Breast epithelium (tissue), 4 donors: ENCODE measurements at regions not wholly inside any gene's neighbourhood (a gene's known extent, or its start where the extent isn't known, plus 50 kb on each side); places are given as distances from the start of the nearest gene placed in this dataset.

Experiments
- DNase-seq, 2 donors: peaks; one replicate each; pipeline ENCODE4 v3.0.0-alpha.2; 2019; ENCODE audit warnings: low spot score in 2 of 2
- H3K27ac ChIP-seq, 2 donors: fragments of 200-600 bp; sonication (generic) in 1 of 2; one replicate each; pipeline ENCODE4 v1.5.1; 2016 to 2019; ENCODE audit warnings: mild to moderate bottlenecking in 1 of 2
- H3K27me3 ChIP-seq, 2 donors: fragments of 200-600 bp; sonication (generic) in 1 of 2; one replicate each; pipeline versions ENCODE4 v1.5.1 to v1.6.0; 2017 to 2019; ENCODE audit warnings: control low read depth in 1 of 2, mild to moderate bottlenecking in 1 of 2
- H3K36me3 ChIP-seq: fragments of 200-600 bp; one replicate; pipeline ENCODE4 v1.5.1; 2019
- H3K4me1 ChIP-seq, 2 donors: fragments of 200-600 bp; sonication (generic); one replicate each; pipeline ENCODE4 v1.5.1; 2016 to 2019; ENCODE audit warnings: control low read depth in 1 of 2
- H3K4me3 ChIP-seq, 3 donors: fragments of 200-600 bp; sonication (generic); 1 replicate in 2 of 3; 2 replicates in 1 of 3; pipeline ENCODE4 v1.5.1; 2016 to 2019; ENCODE audit warnings: mild to moderate bottlenecking in 3 of 3, moderate library complexity in 2 of 3
- H3K9me3 ChIP-seq, 2 donors: fragments of 200-600 bp; sonication (generic) in 1 of 2; one replicate each; pipeline ENCODE4 v1.5.1; 2016 to 2019; ENCODE audit warnings: control low read depth in 1 of 2
- POLR2A ChIP-seq: fragments of 450-650 bp; IDR thresholded peaks from one replicate; pipeline ENCODE4 v1.6.1; 2016; ENCODE audit warnings: antibody characterized with exemption, mild to moderate bottlenecking, moderate library complexity
- POLR2AphosphoS5 ChIP-seq, 3 donors: sonication (generic); formaldehyde crosslinking; IDR thresholded peaks; one replicate each; pipeline ENCODE4 v1.6.1; 2017; ENCODE audit warnings: antibody characterized with exemption in 3 of 3
- intact Hi-C: fragments of 100-400 bp; cut with DNase I; formaldehyde crosslinking; loops from one replicate; pipeline ENCODE4 v1.15.1; 2023; ENCODE audit warnings: low total_unique reads
- TF ChIP-seq, protein P1 (sequence below), 3 donors: fragments of 450-650 bp; IDR thresholded peaks; one replicate each; pipeline ENCODE4 v1.5.1; 2016 to 2017; ENCODE audit warnings: antibody characterized with exemption in 3 of 3, mild to moderate bottlenecking in 3 of 3, moderate library complexity in 3 of 3

DNA sequence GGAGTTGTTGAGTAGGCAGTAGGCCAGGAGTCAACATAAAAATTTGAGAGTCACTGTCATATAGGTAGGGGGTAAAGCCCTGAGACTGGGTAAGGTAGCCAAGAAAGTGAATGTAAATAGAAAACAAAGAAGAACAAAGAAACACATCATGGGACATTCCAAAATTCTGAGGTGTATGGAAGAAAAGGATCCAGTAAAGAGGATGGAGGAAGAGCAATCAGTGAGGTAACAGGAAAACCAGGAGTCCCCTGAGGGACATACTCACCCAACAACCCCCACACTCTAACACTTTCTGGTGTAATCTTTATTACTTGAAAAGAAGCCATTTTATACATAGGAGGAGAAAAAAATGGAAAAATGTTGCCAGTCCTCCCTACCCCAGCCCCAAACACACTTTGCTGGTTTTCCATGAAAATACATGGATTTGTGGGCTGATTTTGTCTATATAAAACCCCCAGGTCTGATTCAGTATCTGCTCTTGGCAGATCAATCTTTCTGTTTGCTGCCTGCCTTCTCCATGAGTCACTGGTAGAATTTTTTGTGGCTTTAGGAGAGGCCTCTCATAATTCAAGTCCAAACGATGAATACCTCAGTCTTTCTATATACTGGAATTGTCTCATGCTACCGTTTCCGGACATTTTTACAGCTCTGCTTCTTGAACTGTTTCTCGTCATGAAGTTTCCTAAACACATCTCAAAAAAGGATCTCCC, 271.4 kb upstream of the MAN1A1 start:
- Histone ChIP-seq H3K36me3 (no peaks in the 10 kb centered on the region), H3K27ac (no peak overlapping the region)
- TF ChIP-seq POLR2A (no peak), POLR2AphosphoS5 (IDR thresholded peaks at IDR 0.05) (no peak)
- TF ChIP-seq, protein P1, sequence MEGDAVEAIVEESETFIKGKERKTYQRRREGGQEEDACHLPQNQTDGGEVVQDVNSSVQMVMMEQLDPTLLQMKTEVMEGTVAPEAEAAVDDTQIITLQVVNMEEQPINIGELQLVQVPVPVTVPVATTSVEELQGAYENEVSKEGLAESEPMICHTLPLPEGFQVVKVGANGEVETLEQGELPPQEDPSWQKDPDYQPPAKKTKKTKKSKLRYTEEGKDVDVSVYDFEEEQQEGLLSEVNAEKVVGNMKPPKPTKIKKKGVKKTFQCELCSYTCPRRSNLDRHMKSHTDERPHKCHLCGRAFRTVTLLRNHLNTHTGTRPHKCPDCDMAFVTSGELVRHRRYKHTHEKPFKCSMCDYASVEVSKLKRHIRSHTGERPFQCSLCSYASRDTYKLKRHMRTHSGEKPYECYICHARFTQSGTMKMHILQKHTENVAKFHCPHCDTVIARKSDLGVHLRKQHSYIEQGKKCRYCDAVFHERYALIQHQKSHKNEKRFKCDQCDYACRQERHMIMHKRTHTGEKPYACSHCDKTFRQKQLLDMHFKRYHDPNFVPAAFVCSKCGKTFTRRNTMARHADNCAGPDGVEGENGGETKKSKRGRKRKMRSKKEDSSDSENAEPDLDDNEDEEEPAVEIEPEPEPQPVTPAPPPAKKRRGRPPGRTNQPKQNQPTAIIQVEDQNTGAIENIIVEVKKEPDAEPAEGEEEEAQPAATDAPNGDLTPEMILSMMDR (IDR thresholded peaks at IDR 0.05), result no peak

DNA sequence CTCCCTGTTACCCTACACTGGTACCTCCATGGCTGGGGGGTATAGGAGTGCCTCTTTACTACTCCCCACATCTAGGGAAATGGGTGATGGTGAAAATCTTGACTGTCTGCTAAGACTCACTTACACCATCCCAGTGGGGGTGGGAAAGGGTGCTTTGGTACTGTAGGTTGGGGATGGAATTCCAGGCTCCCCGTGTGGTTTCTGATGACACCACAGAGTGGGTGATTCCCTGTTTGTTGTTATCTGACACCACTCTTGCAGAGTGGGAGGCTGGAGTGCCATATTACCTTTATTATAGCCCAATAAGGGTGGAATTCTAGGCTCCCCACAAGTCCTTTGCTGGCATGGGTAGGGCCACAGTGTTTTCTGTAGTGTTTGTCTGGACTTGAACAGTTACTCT, 264.6 kb upstream of the MAN1A1 start:
- Histone ChIP-seq H3K27me3 (no peaks in the 10 kb centered on the region), H3K4me1 (no peaks in the 10 kb centered on the region), H3K27ac (no peak overlapping the region), H3K9me3 (no peaks in the 10 kb centered on the region), H3K36me3 (no peaks in the 10 kb centered on the region), H3K4me3 (no peak overlapping the region)
- intact Hi-C loops, result loop anchor here (10.0 kb wide), 1 partner anchor 469 kb away; no protein-coding TSS in a partner anchor
- no peak for TF ChIP-seq POLR2AphosphoS5 (IDR thresholded peaks at IDR 0.05)
- no peak for DNase-seq

More for the DNA sequence above, 271.4 kb upstream of the MAN1A1 start:
- H3K4me1 ChIP-seq, result no peaks in the 10 kb centered on the region
- no peak overlapping the region for H3K4me3 ChIP-seq
- H3K27me3 ChIP-seq, result no peaks in the 10 kb centered on the region
- H3K9me3 ChIP-seq, result no peaks in the 10 kb centered on the region
- DNase-seq, result no peak
- intact Hi-C loops, result no loop called here

DNA sequence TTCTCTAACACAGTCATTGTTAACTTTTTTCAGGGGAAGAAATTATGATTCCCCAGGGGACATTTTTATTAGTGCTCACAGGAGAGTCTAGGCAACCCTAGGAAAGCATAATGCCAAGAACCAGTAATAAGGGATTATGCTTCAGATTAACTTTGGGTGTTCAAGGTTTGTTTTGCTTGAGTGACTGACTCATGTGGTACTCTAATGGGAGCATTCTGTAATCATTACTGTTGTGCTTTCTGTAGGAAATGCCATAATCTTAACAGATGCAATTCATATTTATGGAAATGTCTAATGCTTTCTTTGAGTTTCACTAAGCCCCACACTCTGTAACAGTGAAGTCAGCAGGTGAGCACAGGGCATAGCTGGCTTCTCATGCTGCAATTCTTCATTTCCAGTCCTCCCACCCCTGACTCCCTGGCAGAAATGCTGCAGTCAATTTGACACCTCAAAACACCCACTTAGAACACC, 263.4 kb upstream of the MAN1A1 start:
- H3K9me3 ChIP-seq, result no peaks in the 10 kb centered on the region
- no peak for TF ChIP-seq POLR2AphosphoS5 (IDR thresholded peaks at IDR 0.05)
- no peak for TF ChIP-seq POLR2A
- TF ChIP-seq, protein P1 (IDR thresholded peaks at IDR 0.05), result no peak
- H3K27me3 ChIP-seq, result no peaks in the 10 kb centered on the region
- H3K36me3 ChIP-seq, result no peaks in the 10 kb centered on the region
- H3K27ac ChIP-seq, result no peak overlapping the region
- no peak overlapping the region for H3K4me3 ChIP-seq
- no peaks in the 10 kb centered on the region for H3K4me1 ChIP-seq
- DNase-seq, result no peak
- intact Hi-C loops, result loop anchor here (10.0 kb wide), 1 partner anchor 468 kb away; no protein-coding TSS in a partner anchor

DNA sequence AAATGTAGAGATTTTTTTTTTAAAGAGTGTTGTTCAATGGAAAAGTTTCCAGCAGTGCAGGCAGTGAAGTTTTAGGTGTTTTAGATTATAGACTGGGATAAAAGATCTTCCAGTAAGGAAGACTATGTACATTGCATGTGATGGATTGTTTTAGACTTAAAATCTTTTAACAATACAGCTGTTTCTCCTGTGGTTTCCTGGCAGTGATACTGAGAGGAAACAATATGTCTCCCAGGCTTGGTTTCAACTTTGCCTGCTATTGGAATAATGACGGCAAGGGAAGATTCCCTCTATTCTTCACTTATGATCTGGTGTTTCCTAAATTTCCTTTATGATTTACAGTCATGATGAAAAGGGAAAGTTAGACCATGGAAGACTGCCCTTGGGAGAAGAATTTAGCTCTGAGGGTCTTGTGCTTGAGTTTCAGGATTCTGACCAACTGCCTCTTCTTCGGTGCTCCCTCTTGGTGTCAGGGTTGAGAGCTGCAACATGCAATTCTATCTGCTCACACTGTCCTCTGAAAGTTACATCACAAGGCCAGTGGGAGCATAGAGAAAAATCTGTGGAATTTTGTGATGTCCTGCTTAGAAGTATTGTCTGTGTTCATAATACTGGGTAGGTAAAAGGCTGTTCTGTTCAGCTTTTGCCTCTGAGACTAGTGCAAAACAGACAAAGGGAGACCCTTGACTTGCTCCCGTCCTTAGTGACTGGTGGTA, 262.8 kb upstream of the MAN1A1 start:
- Histone ChIP-seq H3K27me3 (no peaks in the 10 kb centered on the region), H3K4me3 (no peak overlapping the region), H3K27ac (no peak overlapping the region), H3K4me1 (no peaks in the 10 kb centered on the region), H3K36me3 (no peaks in the 10 kb centered on the region), H3K9me3 (no peaks in the 10 kb centered on the region)
- DNase-seq, result no peak
- intact Hi-C loops, result loop anchor here (10.0 kb wide), 1 partner anchor 468 kb away; no protein-coding TSS in a partner anchor
- TF ChIP-seq POLR2A (no peak), POLR2AphosphoS5 (IDR thresholded peaks at IDR 0.05) (no peak)
- TF ChIP-seq, protein P1 (IDR thresholded peaks at IDR 0.05), result no peak

DNA sequence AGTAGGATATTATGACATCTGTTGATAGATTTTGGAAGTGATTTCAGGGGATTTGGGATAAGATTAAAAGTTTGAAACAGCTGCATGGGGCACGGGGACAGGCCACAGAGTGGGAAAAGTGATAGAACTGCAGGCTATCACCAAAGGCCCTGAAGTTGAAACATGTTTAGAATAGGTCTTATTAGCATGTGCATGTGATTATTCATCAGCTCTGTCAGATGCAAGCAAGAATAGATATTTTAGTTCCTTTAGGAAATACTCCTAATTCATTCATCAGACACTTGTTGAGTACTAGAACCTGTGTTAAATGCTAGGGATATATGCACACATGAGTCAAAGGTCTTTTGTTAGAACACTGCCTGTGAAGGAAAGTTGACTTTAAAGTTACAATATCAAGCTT, 261.2 kb upstream of the MAN1A1 start:
- Histone ChIP-seq H3K36me3 (no peaks in the 10 kb centered on the region), H3K9me3 (no peaks in the 10 kb centered on the region), H3K27me3 (no peaks in the 10 kb centered on the region), H3K4me1 (no peaks in the 10 kb centered on the region), H3K4me3 (no peak overlapping the region), H3K27ac (no peak overlapping the region)
- intact Hi-C loops, result loop anchor here (10.0 kb wide), 1 partner anchor 466 kb away; no protein-coding TSS in a partner anchor
- DNase-seq, result no peak
- TF ChIP-seq POLR2AphosphoS5 (IDR thresholded peaks at IDR 0.05), result no peak
- TF ChIP-seq, protein P1 (IDR thresholded peaks at IDR 0.05), result no peak
- no peak for TF ChIP-seq POLR2A
